Sigmoid colon (tissue), 4 donors: ENCODE measurements at regions not wholly inside any gene's neighbourhood (a gene's known extent, or its start where the extent isn't known, plus 50 kb on each side); places are given as distances from the start of the nearest gene placed in this dataset.

Source experiments
- CTCF ChIP-seq, 4 experiments: fragments of 450-650 bp in 3 of 4; fragments of 200-600 bp in 1 of 4; IDR thresholded peaks; one replicate each; pipeline ENCODE4 v1.5.1; 2016 to 2019; ENCODE audit warnings: antibody characterized with exemption in 4 of 4, mild to moderate bottlenecking in 3 of 4, moderate library complexity in 2 of 4
- EP300 ChIP-seq, 4 donors: sonication (generic); formaldehyde crosslinking; IDR thresholded peaks; one replicate each; pipeline ENCODE4 v1.6.1; 2017; ENCODE audit warnings: antibody characterized with exemption in 4 of 4
- POLR2AphosphoS5 ChIP-seq, 4 donors: sonication (generic); formaldehyde crosslinking; IDR thresholded peaks; one replicate each; pipeline ENCODE4 v1.6.1; 2017; ENCODE audit warnings: antibody characterized with exemption in 4 of 4

- TF ChIP-seq CTCF (IDR thresholded peaks at IDR 0.05) (no peak), EP300 (IDR thresholded peaks at IDR 0.05) (no peak), POLR2AphosphoS5 (IDR thresholded peaks at IDR 0.05) (no peak)
Measured at GRCh38 chr14:101325319-101325718, 236.0 kb upstream of the DIO3 start.
